ENCODE measurements at regions not wholly inside any gene's neighbourhood (a gene's known extent, or its start where the extent isn't known, plus 50 kb on each side); places are given as distances from the start of the nearest gene placed in this dataset.

GRCh38 chr3:102329561-102329960 is 105.3 kb upstream of the ZPLD1 start:
- TF ChIP-seq CTCF (IDR thresholded peaks at IDR 0.05) (no peak), POLR2A (IDR thresholded peaks at IDR 0.05) (no peak), POLR2AphosphoS5 (IDR thresholded peaks at IDR 0.05; ENCODE audit: insufficient read depth in 1 of 2, low read depth in 1 of 2) (no peak)
